GM12878 (cell line): ENCODE measurements at regions not wholly inside any gene's neighbourhood (a gene's known extent, or its start where the extent isn't known, plus 50 kb on each side); places are given as distances from the start of the nearest gene placed in this dataset.

Experiments
- ATAC-seq: fragments of 200-7000 bp; cut with Tn5 transposase; 3 replicates; pipeline ENCODE4 v1.9.1; 2020; ENCODE audit warnings: mild to moderate bottlenecking, moderate library complexity
- BruUV-seq: library from RNA; stranded (reverse); fragments of 400-500 nt; replicated peaks from 2 replicates; lab custom pipeline; 2021; lab: Mats Ljungman, UMichigan
- CTCF ChIA-PET: fragments of 300-600 bp; sonication (Branson Sonifier 250); formaldehyde crosslinking; extraction: SDS; loops from one replicate; lab custom pipeline; 2021; ENCODE audit warnings: inconsistent platforms; lab: Yijun Ruan, JAX
- POLR2A ChIA-PET: fragments of 350-600 bp; formaldehyde crosslinking; extraction: SDS; loops from one replicate; lab custom pipeline; 2021; ENCODE audit warnings: inconsistent platforms; lab: Charles Lee
- RAD21 ChIA-PET: fragments of 300-600 bp; sonication (Branson Sonifier 250); formaldehyde crosslinking; loops from one replicate; lab custom pipeline; 2023; ENCODE audit warnings: antibody characterized with exemption; ENCODE audit not compliant: unreplicated experiment; lab: Charles Lee
- SMC1A ChIA-PET: fragments of 300-600 bp; sonication (Branson Sonifier 250); formaldehyde crosslinking; loops from one replicate; lab custom pipeline; 2023; ENCODE audit not compliant: unreplicated experiment, uncharacterized antibody; lab: Charles Lee
- DNase-seq: peaks from one replicate; pipeline ENCODE4 v3.0.0-alpha.2; 2011; ENCODE audit warnings: low read depth, low spot score
- FAIRE-seq: peaks from 3 replicates; lab custom pipeline; 2011; peaks lifted over from hg19 to GRCh38; lab: Jason Lieb, UNC
- H2AFZ ChIP-seq: 2 replicates; pipeline ENCODE4 v1.6.0; 2011; ENCODE audit warnings: low read depth, low read length, control low read depth; ENCODE audit not compliant: control insufficient read depth
- H3K27ac ChIP-seq: 2 replicates; pipeline ENCODE4 v1.5.1; 2011; ENCODE audit warnings: control low read depth; ENCODE audit not compliant: control insufficient read depth, insufficient read depth
- H3K27me3 ChIP-seq, 2 experiments: replicated peaks in 1 of 2; 2 replicates each; pipeline versions ENCODE4 v1.6.0 to v1.6.1; 2011; ENCODE audit warnings: low read length in 1 of 2; ENCODE audit not compliant: control insufficient read depth in 2 of 2, insufficient read depth in 2 of 2
- H3K36me3 ChIP-seq, 2 experiments: 2 replicates each; pipeline ENCODE4 v1.5.1; 2011; ENCODE audit warnings: low read length in 1 of 2; ENCODE audit not compliant: control insufficient read depth in 2 of 2, insufficient read depth in 2 of 2
- H3K4me1 ChIP-seq: 2 replicates; pipeline ENCODE4 v1.6.1; 2011; ENCODE audit warnings: mild to moderate bottlenecking, low read length, moderate library complexity, mixed read lengths; ENCODE audit not compliant: control insufficient read depth, insufficient read depth
- H3K4me2 ChIP-seq: 2 replicates; pipeline ENCODE4 v1.6.0; 2011; ENCODE audit warnings: control low read depth; ENCODE audit not compliant: control insufficient read depth, insufficient read depth
- H3K4me3 ChIP-seq: fragments of 200-600 bp; sonication (generic); 2 replicates; pipeline ENCODE4 v1.5.1; 2016
- H3K79me2 ChIP-seq: 2 replicates; pipeline ENCODE4 v1.6.0; 2011; ENCODE audit warnings: low read length; ENCODE audit not compliant: control insufficient read depth, insufficient read depth
- H3K9ac ChIP-seq: 2 replicates; pipeline ENCODE4 v1.8.0; 2011; ENCODE audit warnings: low read length, control low read depth, mixed read lengths; ENCODE audit not compliant: control insufficient read depth, insufficient read depth
- H3K9me3 ChIP-seq: replicated peaks from 3 replicates; pipeline ENCODE4 v1.5.1; 2011; ENCODE audit warnings: mild to moderate bottlenecking, low read length; ENCODE audit not compliant: control insufficient read depth, insufficient read depth
- H4K20me1 ChIP-seq: 2 replicates; pipeline ENCODE4 v1.6.0; 2011; ENCODE audit not compliant: control insufficient read depth, insufficient read depth
- BACH1 ChIP-seq: fragments of 450-650 bp; IDR thresholded peaks from 2 replicates; pipeline ENCODE4 v1.6.1; 2017; ENCODE audit warnings: mild to moderate bottlenecking, borderline replicate concordance
- CREB1 ChIP-seq: IDR thresholded peaks from 2 replicates; pipeline ENCODE4 v1.6.1; 2012; ENCODE audit warnings: low read depth, mild to moderate bottlenecking, inconsistent platforms
- MAX ChIP-seq: IDR thresholded peaks from 2 replicates; pipeline ENCODE4 v1.6.1; 2012; ENCODE audit warnings: low read depth, low read length, improper control_type of control experiment
- NFYA ChIP-seq: IDR thresholded peaks from 2 replicates; pipeline ENCODE4 v1.6.1; 2011; ENCODE audit warnings: low read depth, mild to moderate bottlenecking, low read length, improper control_type of control experiment, borderline replicate concordance
- PAX5 ChIP-seq: IDR thresholded peaks from 2 replicates; pipeline ENCODE4 v1.6.1; 2011; ENCODE audit warnings: low read depth, low read length, borderline replicate concordance
- RAD51 ChIP-seq: fragments of 450-650 bp; IDR thresholded peaks from 2 replicates; pipeline ENCODE4 v1.6.1; 2016; ENCODE audit warnings: moderate library complexity, mild to moderate bottlenecking, inconsistent platforms
- SIX5 ChIP-seq: IDR thresholded peaks from 2 replicates; pipeline ENCODE4 v1.6.1; 2011; ENCODE audit warnings: mild to moderate bottlenecking, low read depth, low read length, moderate library complexity; ENCODE audit not compliant: severe bottlenecking
- TBL1XR1 ChIP-seq: IDR thresholded peaks from 2 replicates; pipeline ENCODE4 v1.6.1; 2012; ENCODE audit warnings: low read depth, low read length, improper control_type of control experiment
- ZNF207 ChIP-seq: fragments of 450-650 bp; IDR thresholded peaks from 2 replicates; pipeline ENCODE4 v1.6.1; 2014; ENCODE audit warnings: antibody characterized with exemption, mild to moderate bottlenecking, borderline replicate concordance
- in situ Hi-C: fragments of 300-500 bp; cut with MboI; formaldehyde crosslinking; loops from 9 replicates; pipeline ENCODE4 v1.14.3; 2018; ENCODE audit warnings: mixed read lengths
- intact Hi-C: fragments of 100-400 bp; cut with micrococcal nuclease; formaldehyde crosslinking; loops from one replicate; pipeline ENCODE4 v1.14.2; 2022; ENCODE audit not compliant: unreplicated experiment
- TF ChIP-seq, protein P1 (sequence below): IDR thresholded peaks from 2 replicates; pipeline ENCODE4 v1.6.1; 2011; ENCODE audit warnings: low read depth, low read length, improper control_type of control experiment, borderline replicate concordance
- TF ChIP-seq, protein P2 (sequence below): fragments of 450-650 bp; IDR thresholded peaks from 2 replicates; pipeline ENCODE4 v1.6.1; 2014; ENCODE audit warnings: mild to moderate bottlenecking

DNA sequence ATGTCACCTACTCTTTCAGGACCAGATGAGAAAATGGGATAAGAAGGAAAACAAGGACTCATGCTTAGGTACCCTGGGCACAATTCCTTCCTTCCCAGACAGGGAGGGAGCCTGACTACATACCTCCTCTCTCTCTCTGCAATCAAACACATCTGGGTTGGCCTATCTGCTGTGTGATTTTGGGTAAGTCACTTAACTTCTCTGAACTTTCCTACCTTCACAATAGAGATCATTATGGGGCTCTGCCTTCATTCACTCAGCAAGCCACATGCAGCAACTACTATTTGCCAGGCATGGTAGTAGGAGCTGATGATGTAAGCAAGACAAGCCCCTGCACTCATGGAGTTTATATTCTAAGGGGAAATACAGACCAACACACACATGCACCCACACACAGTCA lies 251.2 kb downstream of the SHQ1 start:
- ATAC-seq: no peak
- TF ChIP-seq PAX5 (no peak), RAD51 (no peak), NFYA (no peak), MAX (no peak), SIX5 (no peak), TBL1XR1 (no peak), CREB1 (no peak), ZNF207 (no peak), BACH1 (no peak)
- TF ChIP-seq, protein P1, sequence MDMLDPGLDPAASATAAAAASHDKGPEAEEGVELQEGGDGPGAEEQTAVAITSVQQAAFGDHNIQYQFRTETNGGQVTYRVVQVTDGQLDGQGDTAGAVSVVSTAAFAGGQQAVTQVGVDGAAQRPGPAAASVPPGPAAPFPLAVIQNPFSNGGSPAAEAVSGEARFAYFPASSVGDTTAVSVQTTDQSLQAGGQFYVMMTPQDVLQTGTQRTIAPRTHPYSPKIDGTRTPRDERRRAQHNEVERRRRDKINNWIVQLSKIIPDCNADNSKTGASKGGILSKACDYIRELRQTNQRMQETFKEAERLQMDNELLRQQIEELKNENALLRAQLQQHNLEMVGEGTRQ: no peak
- TF ChIP-seq, protein P2, sequence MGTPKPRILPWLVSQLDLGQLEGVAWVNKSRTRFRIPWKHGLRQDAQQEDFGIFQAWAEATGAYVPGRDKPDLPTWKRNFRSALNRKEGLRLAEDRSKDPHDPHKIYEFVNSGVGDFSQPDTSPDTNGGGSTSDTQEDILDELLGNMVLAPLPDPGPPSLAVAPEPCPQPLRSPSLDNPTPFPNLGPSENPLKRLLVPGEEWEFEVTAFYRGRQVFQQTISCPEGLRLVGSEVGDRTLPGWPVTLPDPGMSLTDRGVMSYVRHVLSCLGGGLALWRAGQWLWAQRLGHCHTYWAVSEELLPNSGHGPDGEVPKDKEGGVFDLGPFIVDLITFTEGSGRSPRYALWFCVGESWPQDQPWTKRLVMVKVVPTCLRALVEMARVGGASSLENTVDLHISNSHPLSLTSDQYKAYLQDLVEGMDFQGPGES: no peak
- ChIA-PET RAD21 (no interaction called here), POLR2A (no interaction called here), CTCF (no interaction called here), SMC1A (no interaction called here)
- no peaks in the 10 kb centered on the region for H3K36me3 ChIP-seq
- DNase-seq: no peak
- H3K27ac ChIP-seq: no peak overlapping the region
- no peak overlapping the region for H3K4me2 ChIP-seq
- no peaks in the 10 kb centered on the region for H3K4me1 ChIP-seq
- H3K27me3 ChIP-seq: no peaks in the 10 kb centered on the region
- no peak overlapping the region for H2AFZ ChIP-seq
- no peaks in the 10 kb centered on the region for H3K9me3 ChIP-seq
- no peak for FAIRE-seq
- in situ Hi-C loops: no loop called here
- BruUV-seq: no TSS peak
- H4K20me1 ChIP-seq: no peaks in the 10 kb centered on the region
- intact Hi-C loops: no loop called here
- H3K9ac ChIP-seq: no peak overlapping the region
- H3K4me3 ChIP-seq: no peak overlapping the region
- no peaks in the 10 kb centered on the region for H3K79me2 ChIP-seq
